Mammary epithelial cell (primary cell): ENCODE measurements at regions not wholly inside any gene's neighbourhood (a gene's known extent, or its start where the extent isn't known, plus 50 kb on each side); places are given as distances from the start of the nearest gene placed in this dataset.

Experiments
- EZH2 ChIP-seq: IDR thresholded peaks from 2 replicates; pipeline ENCODE4 v1.6.1; 2012; ENCODE audit warnings: low read length, inconsistent platforms, borderline replicate concordance
- TF ChIP-seq, protein P1 (sequence below), 2 donors: IDR thresholded peaks in 1 of 2; conservative IDR thresholded peaks in 1 of 2; 2 replicates each; pipeline ENCODE4 v1.5.1; 2011 to 2012; ENCODE audit warnings: inconsistent platforms in 2 of 2, low read length in 2 of 2, mild to moderate bottlenecking in 2 of 2, control low read depth in 1 of 2, low read depth in 1 of 2; ENCODE audit not compliant: insufficient read depth in 1 of 2; ENCODE audit errors: extremely low read depth in 1 of 2

DNA sequence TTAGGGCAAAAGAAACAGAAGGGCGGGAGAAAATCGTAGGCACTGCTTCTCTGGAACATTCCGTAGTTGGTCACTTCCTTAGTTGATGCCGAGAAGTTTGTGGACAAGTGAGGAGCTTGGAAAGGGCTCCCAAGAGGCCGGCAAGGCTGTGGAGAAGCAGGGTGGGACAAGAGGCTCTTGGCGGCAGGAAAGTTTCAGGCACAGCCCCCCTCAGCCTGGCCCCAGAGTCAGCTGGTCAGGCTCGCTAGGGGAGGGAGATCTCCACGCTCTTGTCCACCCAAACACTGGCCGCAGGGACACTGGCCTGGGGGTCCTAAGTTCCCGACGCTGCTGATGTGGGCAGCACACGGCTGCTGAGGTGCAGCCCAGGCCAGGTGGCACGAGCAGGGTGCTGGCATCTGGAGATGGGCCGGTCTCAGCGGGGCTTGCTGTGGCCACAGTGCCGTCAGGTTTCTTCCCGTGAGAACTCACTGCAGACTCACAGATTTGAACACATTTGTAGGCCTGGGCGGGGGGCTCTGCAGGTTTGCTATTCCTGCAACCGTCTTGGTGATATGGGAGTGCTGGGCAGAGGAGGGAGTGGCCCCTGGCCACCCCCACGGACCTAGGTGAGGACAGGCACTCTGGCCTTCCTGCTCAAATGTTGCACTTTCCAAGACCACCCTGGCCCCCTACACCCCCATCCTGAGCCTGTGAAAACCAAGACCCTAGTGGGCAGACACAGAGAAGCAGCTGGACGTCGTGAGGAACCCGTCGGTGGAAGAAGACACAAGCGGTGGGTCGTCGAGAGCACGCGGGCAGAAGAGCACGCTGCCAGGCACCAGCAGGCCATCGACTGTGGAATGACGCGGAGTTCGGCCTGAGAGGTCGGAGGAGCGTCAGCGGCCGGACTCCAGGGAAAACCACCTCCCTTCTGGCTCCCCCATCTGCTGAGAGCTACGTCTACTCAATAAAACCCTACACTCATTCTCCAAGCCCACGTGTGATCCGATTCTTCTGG lies 160.1 kb downstream of the ERMARD start:
- TF ChIP-seq, protein P1, sequence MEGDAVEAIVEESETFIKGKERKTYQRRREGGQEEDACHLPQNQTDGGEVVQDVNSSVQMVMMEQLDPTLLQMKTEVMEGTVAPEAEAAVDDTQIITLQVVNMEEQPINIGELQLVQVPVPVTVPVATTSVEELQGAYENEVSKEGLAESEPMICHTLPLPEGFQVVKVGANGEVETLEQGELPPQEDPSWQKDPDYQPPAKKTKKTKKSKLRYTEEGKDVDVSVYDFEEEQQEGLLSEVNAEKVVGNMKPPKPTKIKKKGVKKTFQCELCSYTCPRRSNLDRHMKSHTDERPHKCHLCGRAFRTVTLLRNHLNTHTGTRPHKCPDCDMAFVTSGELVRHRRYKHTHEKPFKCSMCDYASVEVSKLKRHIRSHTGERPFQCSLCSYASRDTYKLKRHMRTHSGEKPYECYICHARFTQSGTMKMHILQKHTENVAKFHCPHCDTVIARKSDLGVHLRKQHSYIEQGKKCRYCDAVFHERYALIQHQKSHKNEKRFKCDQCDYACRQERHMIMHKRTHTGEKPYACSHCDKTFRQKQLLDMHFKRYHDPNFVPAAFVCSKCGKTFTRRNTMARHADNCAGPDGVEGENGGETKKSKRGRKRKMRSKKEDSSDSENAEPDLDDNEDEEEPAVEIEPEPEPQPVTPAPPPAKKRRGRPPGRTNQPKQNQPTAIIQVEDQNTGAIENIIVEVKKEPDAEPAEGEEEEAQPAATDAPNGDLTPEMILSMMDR (conservative IDR thresholded peaks at IDR 0.05 in 1 of 2, IDR thresholded peaks at IDR 0.05 in 1 of 2; ENCODE audit: extremely low read depth in 1 of 2, insufficient read depth in 1 of 2, low read depth in 1 of 2, low read length in 2 of 2), result no peak
- no peak for TF ChIP-seq EZH2
